B cell (primary cell): ENCODE measurements at regions not wholly inside any gene's neighbourhood (a gene's known extent, or its start where the extent isn't known, plus 50 kb on each side); places are given as distances from the start of the nearest gene placed in this dataset.

ENCODE experiments used
- ATAC-seq: fragments of 200-7000 bp; cut with Tn5 transposase; one replicate; pipeline ENCODE4 v1.10.0; 2021; ENCODE audit warnings: low read depth, mild to moderate bottlenecking, moderate number of reproducible peaks, moderate library complexity
- CTCF ChIA-PET: fragments of 350-600 bp; sonication (Branson Sonifier 250); formaldehyde crosslinking; loops from one replicate; lab custom pipeline; 2021; ENCODE audit warnings: antibody characterized with exemption, inconsistent platforms; lab: Charles Lee
- POLR2A ChIA-PET: fragments of 350-600 bp; sonication (Branson Sonifier 250); formaldehyde crosslinking; loops from one replicate; lab custom pipeline; 2021; ENCODE audit warnings: antibody characterized with exemption; lab: Charles Lee
- DNase-seq: peaks from one replicate; pipeline ENCODE4 v3.0.0; 2013
- H2AFZ ChIP-seq: 2 replicates; pipeline ENCODE4 v1.6.1; 2012; ENCODE audit warnings: mild to moderate bottlenecking, low read depth, low read length; ENCODE audit not compliant: insufficient read depth, poor library complexity, severe bottlenecking
- H3K27ac ChIP-seq, 2 donors: 1 replicate in 1 of 2; 2 replicates in 1 of 2; pipeline ENCODE4 v1.5.1; 2012 to 2013; ENCODE audit warnings: low read length in 2 of 2, mild to moderate bottlenecking in 2 of 2, moderate library complexity in 1 of 2
- H3K27me3 ChIP-seq, 4 experiments: fragments of 200-600 bp in 1 of 4; sonication (generic) in 1 of 4; replicated peaks in 1 of 4; 1 replicate in 2 of 4; 2 replicates in 2 of 4; pipeline versions ENCODE4 v1.6.1 to v1.7.0; 2013 to 2016; ENCODE audit warnings: low read length in 3 of 4, mild to moderate bottlenecking in 2 of 4, mixed read lengths in 1 of 4, moderate library complexity in 1 of 4; ENCODE audit not compliant: insufficient read depth in 4 of 4, control insufficient read depth in 3 of 4; ENCODE audit errors: control extremely low read depth in 1 of 4
- H3K36me3 ChIP-seq, 2 experiments: replicated peaks in 1 of 2; 1 replicate in 1 of 2; 2 replicates in 1 of 2; pipeline versions ENCODE4 v1.6.1 to v1.7.1; 2013; ENCODE audit warnings: low read length in 1 of 2; ENCODE audit not compliant: insufficient read depth in 2 of 2, control insufficient read depth in 1 of 2; ENCODE audit errors: control extremely low read depth in 1 of 2, extremely low read depth in 1 of 2
- H3K4me1 ChIP-seq, 2 donors: fragments of 200-600 bp in 1 of 2; sonication (generic) in 1 of 2; 1 replicate in 1 of 2; 2 replicates in 1 of 2; pipeline versions ENCODE4 v1.5.1 to v1.6.1; 2013 to 2017; ENCODE audit warnings: low read length in 2 of 2; ENCODE audit not compliant: control insufficient read depth in 2 of 2, insufficient read depth in 2 of 2
- H3K4me2 ChIP-seq: replicated peaks from 2 replicates; pipeline ENCODE3; 2012; ENCODE audit warnings: mild to moderate bottlenecking, low read depth, low read length; ENCODE audit not compliant: poor library complexity, severe bottlenecking
- H3K4me3 ChIP-seq, 5 experiments: fragments of 200-600 bp in 1 of 5; sonication (generic) in 1 of 5; 1 replicate in 3 of 5; 2 replicates in 2 of 5; pipeline versions ENCODE4 v1.5.1 to v1.7.0; 2011 to 2016; ENCODE audit warnings: low read length in 4 of 5, mild to moderate bottlenecking in 4 of 5, low read depth in 2 of 5, control low read depth in 1 of 5, moderate library complexity in 1 of 5; ENCODE audit not compliant: insufficient read depth in 1 of 5; ENCODE audit errors: control extremely low read depth in 1 of 5, extremely low read depth in 1 of 5
- H3K79me2 ChIP-seq: fragments of 200-600 bp; sonication (generic); one replicate; pipeline ENCODE4 v1.6.0; 2016; ENCODE audit warnings: low read length; ENCODE audit not compliant: control insufficient read depth, insufficient read depth
- H3K9ac ChIP-seq: fragments of 200-600 bp; sonication (generic); 2 replicates; pipeline ENCODE4 v1.6.1; 2017; ENCODE audit warnings: mild to moderate bottlenecking, low read length, moderate library complexity
- H3K9me3 ChIP-seq, 3 donors: one replicate each; pipeline versions ENCODE4 v1.6.1 to v1.7.1; 2013; ENCODE audit warnings: low read length in 2 of 3; ENCODE audit not compliant: control insufficient read depth in 2 of 3, insufficient read depth in 1 of 3; ENCODE audit errors: control extremely low read depth in 1 of 3
- H4K20me1 ChIP-seq: 2 replicates; pipeline ENCODE4 v1.6.0; 2012; ENCODE audit warnings: mild to moderate bottlenecking, low read length; ENCODE audit not compliant: insufficient read depth, control insufficient read depth, poor library complexity, severe bottlenecking
- H3K27ac Mint-ChIP-seq: one replicate; pipeline ENCODE4 v1.8.0; 2021; ENCODE audit warnings: mixed read lengths
- H3K27me3 Mint-ChIP-seq: one replicate; pipeline ENCODE4 v1.8.0; 2021; ENCODE audit warnings: mixed read lengths
- H3K4me1 Mint-ChIP-seq: one replicate; pipeline ENCODE4 v1.8.0; 2021; ENCODE audit warnings: mixed read lengths
- H3K4me3 Mint-ChIP-seq: one replicate; pipeline ENCODE4 v1.8.0; 2021; ENCODE audit warnings: mixed read lengths
- H3K9me3 Mint-ChIP-seq: one replicate; pipeline ENCODE4 v1.8.0; 2022; ENCODE audit warnings: mixed read lengths; ENCODE audit not compliant: insufficient read depth
- EZH2 ChIP-seq: IDR thresholded peaks from 2 replicates; pipeline ENCODE4 v1.6.1; 2012; ENCODE audit warnings: borderline replicate concordance, low read depth, mild to moderate bottlenecking, moderate library complexity, low read length; ENCODE audit not compliant: insufficient read depth, poor library complexity, severe bottlenecking
- WGBS: methylation state at CpG from one replicate; pipeline ENCODE4 v1.1.5; 2013; ENCODE audit warnings: missing lambda C conversion rate; ENCODE audit not compliant: insufficient coverage; 5-methylcytosine and 5-hydroxymethylcytosine counted together
- intact Hi-C: fragments of 100-400 bp; cut with micrococcal nuclease; formaldehyde crosslinking; loops from one replicate; pipeline ENCODE4 v1.10.0; 2022
- TF ChIP-seq, protein P1 (sequence below): fragments of 200-600 bp; IDR thresholded peaks from one replicate; pipeline ENCODE4 v1.8.0; 2022; ENCODE audit warnings: antibody characterized with exemption, mild to moderate bottlenecking

DNA sequence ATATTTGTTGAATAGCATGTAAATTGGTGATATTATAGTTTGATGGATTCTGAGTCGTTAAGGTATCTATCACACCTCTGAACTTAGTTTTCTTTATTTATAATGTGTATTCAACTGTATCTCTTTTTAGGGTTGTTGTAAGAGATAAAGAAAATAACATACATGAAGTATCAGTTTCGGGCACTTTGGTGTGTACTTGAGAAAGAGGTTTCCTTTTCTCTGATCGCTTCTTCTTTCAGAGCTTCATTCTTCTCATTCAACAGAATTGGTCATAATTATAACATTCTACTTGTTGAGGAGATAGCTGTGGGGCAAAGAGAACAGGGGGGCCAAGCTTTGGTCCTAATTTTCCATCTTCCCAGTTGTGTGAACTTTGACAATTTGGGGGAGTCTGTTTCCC lies 508.0 kb downstream of the PLPP3 start:
- ATAC-seq: no peak
- H3K4me3 Mint-ChIP-seq: no peak overlapping the region
- intact Hi-C loops: no loop called here

DNA sequence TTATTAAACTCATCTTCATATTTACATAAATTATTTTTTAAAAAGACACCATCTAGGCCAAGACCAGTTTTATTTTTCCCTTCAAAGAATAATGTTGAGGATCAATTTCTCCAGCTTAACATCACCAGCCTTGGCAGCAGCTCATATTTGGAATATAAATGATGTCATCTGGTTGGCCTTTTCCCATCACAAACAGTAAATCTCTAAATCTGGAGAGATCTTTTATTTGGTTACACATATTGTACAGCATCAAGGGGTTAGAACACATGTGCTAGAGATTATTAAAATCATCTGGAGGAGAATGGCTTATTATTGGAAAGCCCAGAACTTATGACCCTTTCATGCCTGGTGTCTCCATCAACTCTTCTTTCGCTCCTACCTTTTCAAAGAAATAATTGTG lies 508.8 kb downstream of the PLPP3 start:
- no peak overlapping the region for H3K4me3 ChIP-seq
- no peaks in the 10 kb centered on the region for H4K20me1 ChIP-seq
- ChIA-PET POLR2A (no interaction called here), CTCF (no interaction called here)
- Mint-ChIP-seq H3K27ac (no peak overlapping the region), H3K4me3 (no peak overlapping the region), H3K27me3 (peaks cover 8% of the 10 kb centered on the region), H3K4me1 (no peaks in the 10 kb centered on the region), H3K9me3 (no peaks in the 10 kb centered on the region)
- H3K79me2 ChIP-seq: no peaks in the 10 kb centered on the region
- intact Hi-C loops: no loop called here
- no peaks in the 10 kb centered on the region for H3K36me3 ChIP-seq
- no peak overlapping the region for H3K4me2 ChIP-seq
- no peak for TF ChIP-seq EZH2
- TF ChIP-seq, protein P1, sequence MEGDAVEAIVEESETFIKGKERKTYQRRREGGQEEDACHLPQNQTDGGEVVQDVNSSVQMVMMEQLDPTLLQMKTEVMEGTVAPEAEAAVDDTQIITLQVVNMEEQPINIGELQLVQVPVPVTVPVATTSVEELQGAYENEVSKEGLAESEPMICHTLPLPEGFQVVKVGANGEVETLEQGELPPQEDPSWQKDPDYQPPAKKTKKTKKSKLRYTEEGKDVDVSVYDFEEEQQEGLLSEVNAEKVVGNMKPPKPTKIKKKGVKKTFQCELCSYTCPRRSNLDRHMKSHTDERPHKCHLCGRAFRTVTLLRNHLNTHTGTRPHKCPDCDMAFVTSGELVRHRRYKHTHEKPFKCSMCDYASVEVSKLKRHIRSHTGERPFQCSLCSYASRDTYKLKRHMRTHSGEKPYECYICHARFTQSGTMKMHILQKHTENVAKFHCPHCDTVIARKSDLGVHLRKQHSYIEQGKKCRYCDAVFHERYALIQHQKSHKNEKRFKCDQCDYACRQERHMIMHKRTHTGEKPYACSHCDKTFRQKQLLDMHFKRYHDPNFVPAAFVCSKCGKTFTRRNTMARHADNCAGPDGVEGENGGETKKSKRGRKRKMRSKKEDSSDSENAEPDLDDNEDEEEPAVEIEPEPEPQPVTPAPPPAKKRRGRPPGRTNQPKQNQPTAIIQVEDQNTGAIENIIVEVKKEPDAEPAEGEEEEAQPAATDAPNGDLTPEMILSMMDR: no peak
- DNase-seq (no peak), ATAC-seq (no peak)
- H3K27ac ChIP-seq: no peak overlapping the region
- H3K27me3 ChIP-seq: peaks cover 0 to 9% (median 0%) of the 10 kb centered on the region in 4 experiments
- H3K4me1 ChIP-seq: no peaks in the 10 kb centered on the region
- no peak overlapping the region for H2AFZ ChIP-seq
- no peaks in the 10 kb centered on the region for H3K9me3 ChIP-seq
- no peak overlapping the region for H3K9ac ChIP-seq
- no CpG with 5 or more reads among the region's 1 CpG for WGBS

More for the DNA sequence above, 508.0 kb downstream of the PLPP3 start:
- no peak overlapping the region for H2AFZ ChIP-seq
- no peaks in the 10 kb centered on the region for H3K79me2 ChIP-seq
- no peak overlapping the region for H3K27ac Mint-ChIP-seq
- no peak for DNase-seq
- no peak overlapping the region for H3K9ac ChIP-seq
- TF ChIP-seq EZH2: no peak
- TF ChIP-seq, protein P1: no peak
- no CpG with 5 or more reads among the region's 3 CpGs for WGBS
- ChIA-PET POLR2A (no interaction called here), CTCF (no interaction called here)
- H3K4me2 ChIP-seq: no peak overlapping the region
- no peaks in the 10 kb centered on the region for H3K36me3 ChIP-seq
- H3K27me3 ChIP-seq: peaks cover 0 to 8% (median 0%) of the 10 kb centered on the region in 4 experiments
- H3K4me3 ChIP-seq: no peak overlapping the region
- H3K27ac ChIP-seq: no peak overlapping the region
- H3K4me1 ChIP-seq: no peaks in the 10 kb centered on the region
- H3K9me3 ChIP-seq: no peaks in the 10 kb centered on the region
- H3K4me1 Mint-ChIP-seq: no peaks in the 10 kb centered on the region
- H3K9me3 Mint-ChIP-seq: no peaks in the 10 kb centered on the region
- no peaks in the 10 kb centered on the region for H4K20me1 ChIP-seq
- peaks cover 8% of the 10 kb centered on the region for H3K27me3 Mint-ChIP-seq
